Activated T-cell treated with anti-CD3 and anti-CD28 coated beads, Interleukin-2, amount 50 U/mL, for 24 hours (primary cell): ENCODE measurements at regions not wholly inside any gene's neighbourhood (a gene's known extent, or its start where the extent isn't known, plus 50 kb on each side); places are given as distances from the start of the nearest gene placed in this dataset.

Experiments
- DNase-seq: peaks from one replicate; pipeline ENCODE4 v3.0.0-alpha.2; 2020
- H3K27ac Mint-ChIP-seq: 2 replicates; pipeline ENCODE4 v1.8.0; 2020; ENCODE audit warnings: mild to moderate bottlenecking, mixed read lengths
- H3K27me3 Mint-ChIP-seq: 2 replicates; pipeline ENCODE4 v1.8.0; 2020; ENCODE audit warnings: mixed read lengths
- H3K36me3 Mint-ChIP-seq: 2 replicates; pipeline ENCODE4 v1.8.0; 2020; ENCODE audit warnings: low read depth, mixed read lengths
- H3K4me1 Mint-ChIP-seq: 2 replicates; pipeline ENCODE4 v1.8.0; 2020; ENCODE audit warnings: low read depth, mixed read lengths
- H3K4me3 Mint-ChIP-seq: 2 replicates; pipeline ENCODE4 v1.8.0; 2020; ENCODE audit warnings: mild to moderate bottlenecking, moderate library complexity, mixed read lengths
- H3K9me3 Mint-ChIP-seq: 2 replicates; pipeline ENCODE4 v1.8.0; 2020; ENCODE audit warnings: mixed read lengths

GRCh38 chr6:4186385-4186784 lies 51.0 kb upstream of the ECI2 start:
- Mint-ChIP-seq H3K9me3 (peaks cover 6% of the 10 kb centered on the region), H3K27me3 (peaks cover 23% of the 10 kb centered on the region), H3K27ac (no peak overlapping the region), H3K4me3 (no peak overlapping the region), H3K36me3 (no peaks in the 10 kb centered on the region), H3K4me1 (peaks cover 18% of the 10 kb centered on the region)
- DNase-seq: no peak

GRCh38 chr6:4185846-4186245 lies 50.5 kb upstream of the ECI2 start:
- Mint-ChIP-seq H3K27ac (peak overlapping the region; percentile 87), H3K4me3 (peak overlapping the region; percentile 10), H3K27me3 (peaks cover 23% of the 10 kb centered on the region), H3K9me3 (peaks cover 6% of the 10 kb centered on the region), H3K4me1 (peaks cover 18% of the 10 kb centered on the region), H3K36me3 (no peaks in the 10 kb centered on the region)
- DNase-seq: no peak

- Mint-ChIP-seq H3K4me3 (peak overlapping the region; percentile 10), H3K36me3 (no peaks in the 10 kb centered on the region), H3K9me3 (peaks cover 6% of the 10 kb centered on the region), H3K27ac (peak overlapping the region; percentile 87), H3K4me1 (peaks cover 18% of the 10 kb centered on the region), H3K27me3 (peaks cover 22% of the 10 kb centered on the region)
- DNase-seq: peak; percentile 41
These were observed 50.0 kb upstream of the ECI2 start for GRCh38 chr6:4185419-4185818.
